Aorta (tissue), 5 donors: ENCODE measurements at regions not wholly inside any gene's neighbourhood (a gene's known extent, or its start where the extent isn't known, plus 50 kb on each side); places are given as distances from the start of the nearest gene placed in this dataset.

ENCODE experiments used
- ATAC-seq: fragments of 200-7000 bp; cut with Tn5 transposase; one replicate; pipeline ENCODE4 v1.9.1; 2022; ENCODE audit warnings: moderate library complexity; ENCODE audit not compliant: low FRiP score
- DNase-seq, 2 donors: peaks; one replicate each; pipeline ENCODE4 v3.0.0-alpha.2; 2020
- H3K27ac ChIP-seq, 2 donors: one replicate each; pipeline ENCODE4 v1.5.1; 2013; ENCODE audit warnings: low read length in 2 of 2, mild to moderate bottlenecking in 2 of 2, moderate library complexity in 2 of 2, control low read depth in 1 of 2, inconsistent platforms in 1 of 2, low read depth in 1 of 2
- H3K27me3 ChIP-seq, 2 donors: one replicate each; pipeline ENCODE4 v1.6.1; 2013; ENCODE audit warnings: control low read depth in 1 of 2, low read length in 1 of 2, mild to moderate bottlenecking in 1 of 2, moderate library complexity in 1 of 2; ENCODE audit not compliant: insufficient read depth in 2 of 2, control insufficient read depth in 1 of 2
- H3K36me3 ChIP-seq, 2 donors: one replicate each; pipeline ENCODE4 v1.6.1; 2013; ENCODE audit warnings: control low read depth in 1 of 2, low read length in 1 of 2, mild to moderate bottlenecking in 1 of 2; ENCODE audit not compliant: insufficient read depth in 2 of 2, control insufficient read depth in 1 of 2
- H3K4me1 ChIP-seq, 2 donors: one replicate each; pipeline ENCODE4 v1.6.1; 2013; ENCODE audit warnings: low read length in 2 of 2, control low read depth in 1 of 2, mild to moderate bottlenecking in 1 of 2, moderate library complexity in 1 of 2; ENCODE audit not compliant: insufficient read depth in 2 of 2, control insufficient read depth in 1 of 2
- H3K4me3 ChIP-seq, 2 donors: one replicate each; pipeline ENCODE4 v1.5.1; 2013; ENCODE audit warnings: low read length in 2 of 2, control low read depth in 1 of 2, mild to moderate bottlenecking in 1 of 2
- H3K9me3 ChIP-seq: one replicate; pipeline ENCODE4 v1.6.1; 2013; ENCODE audit warnings: mild to moderate bottlenecking, low read length; ENCODE audit not compliant: control insufficient read depth
- WGBS, 2 donors: extraction: QIAGEN DNeasy Blood & Tissue Kit; methylation state at CpG; one replicate each; pipeline ENCODE4 v1.1.7; 2013; 5-methylcytosine and 5-hydroxymethylcytosine counted together
- intact Hi-C, 2 donors: fragments of 100-400 bp; cut with DNase I; formaldehyde crosslinking; loops; one replicate each; pipeline versions ENCODE4 v1.14.2 to v1.15.0; 2022
- donor health status: healthy with polysubstance abuse.
- donor health status: Bipolar disorder and iron deficiency.
- donor health status: DM: no; HTN: no; CAD: no.
- donor health status: DM: no; HTN: no; CAD: no.
- donor health status: DM: yes; HTN: yes; CAD: no.

- no peaks in the 10 kb centered on the region for H3K4me1 ChIP-seq
- H3K4me3 ChIP-seq: no peak overlapping the region
- no peaks in the 10 kb centered on the region for H3K27me3 ChIP-seq
- no peak for ATAC-seq
- 89 to 91% methylated on average over 1 of the region's 1 CpG for WGBS, 2 donors
- DNase-seq: no peak
- H3K27ac ChIP-seq: no peak overlapping the region
- intact Hi-C loops: no loop called here
- H3K36me3 ChIP-seq: no peaks in the 10 kb centered on the region
- no peaks in the 10 kb centered on the region for H3K9me3 ChIP-seq
Observed at GRCh38 chr4:163939597-163939996, 445.1 kb downstream of the TMA16 start.

GRCh38 chr4:163941221-163941905 lies 446.9 kb downstream of the TMA16 start:
- Histone ChIP-seq H3K27me3 (no peaks in the 10 kb centered on the region), H3K9me3 (no peaks in the 10 kb centered on the region), H3K4me3 (no peak overlapping the region), H3K27ac (no peak overlapping the region), H3K4me1 (no peaks in the 10 kb centered on the region), H3K36me3 (no peaks in the 10 kb centered on the region)
- WGBS, 2 donors: 56 to 57% methylated on average over 7 of the region's 7 CpGs
- intact Hi-C loops: no loop called here
- no peak for ATAC-seq
- DNase-seq: no peak

GRCh38 chr4:163948920-163949455 lies 454.5 kb downstream of the TMA16 start:
- ATAC-seq: no peak
- WGBS, 2 donors: 88 to 89% methylated on average over 9 of the region's 9 CpGs

GRCh38 chr4:163949976-163950601 lies 455.6 kb downstream of the TMA16 start:
- intact Hi-C loops: no loop called here
- no peak overlapping the region for H3K27ac ChIP-seq
- no peaks in the 10 kb centered on the region for H3K9me3 ChIP-seq
- no peaks in the 10 kb centered on the region for H3K27me3 ChIP-seq
- no peaks in the 10 kb centered on the region for H3K36me3 ChIP-seq
- H3K4me3 ChIP-seq: no peak overlapping the region
- DNase-seq (peak; percentile 27 to 68), ATAC-seq (peak; percentile 46)
- no peaks in the 10 kb centered on the region for H3K4me1 ChIP-seq
- WGBS, 2 donors: 90 to 93% methylated on average over 11 of the region's 11 CpGs

More at GRCh38 chr4:163948920-163949455, 454.5 kb downstream of the TMA16 start:
- H3K27me3 ChIP-seq: no peaks in the 10 kb centered on the region
- H3K27ac ChIP-seq: no peak overlapping the region
- H3K4me3 ChIP-seq: no peak overlapping the region
- H3K36me3 ChIP-seq: no peaks in the 10 kb centered on the region
- H3K9me3 ChIP-seq: no peaks in the 10 kb centered on the region
- H3K4me1 ChIP-seq: no peaks in the 10 kb centered on the region
- DNase-seq: no peak
- intact Hi-C loops: no loop called here

- DNase-seq (no peak), ATAC-seq (no peak)
- no peaks in the 10 kb centered on the region for H3K27me3 ChIP-seq
- H3K27ac ChIP-seq: no peak overlapping the region
- 59 to 63% methylated on average over 4 of the region's 4 CpGs for WGBS, 2 donors
- no peaks in the 10 kb centered on the region for H3K9me3 ChIP-seq
- H3K36me3 ChIP-seq: no peaks in the 10 kb centered on the region
- intact Hi-C loops: no loop called here
- H3K4me3 ChIP-seq: no peak overlapping the region
- H3K4me1 ChIP-seq: no peaks in the 10 kb centered on the region
Observed at GRCh38 chr4:163955288-163955687, 460.8 kb downstream of the TMA16 start.

GRCh38 chr4:163958751-163959150 lies 464.3 kb downstream of the TMA16 start:
- 53 to 56% methylated on average over 2 of the region's 2 CpGs for WGBS, 2 donors
- intact Hi-C loops: no loop called here
- Histone ChIP-seq H3K36me3 (no peaks in the 10 kb centered on the region), H3K27me3 (no peaks in the 10 kb centered on the region), H3K9me3 (no peaks in the 10 kb centered on the region), H3K4me3 (no peak overlapping the region), H3K27ac (no peak overlapping the region), H3K4me1 (no peaks in the 10 kb centered on the region)
- ATAC-seq: no peak
- no peak for DNase-seq

- Histone ChIP-seq H3K36me3 (no peaks in the 10 kb centered on the region), H3K4me1 (no peaks in the 10 kb centered on the region), H3K27ac (no peak overlapping the region), H3K9me3 (no peaks in the 10 kb centered on the region), H3K4me3 (no peak overlapping the region), H3K27me3 (no peaks in the 10 kb centered on the region)
- ATAC-seq (no peak), DNase-seq (no peak)
- WGBS, 2 donors: 81 to 87% methylated on average over 6 of the region's 6 CpGs
- intact Hi-C loops: no loop called here
Observed at GRCh38 chr4:163959932-163960331, 465.4 kb downstream of the TMA16 start.

GRCh38 chr4:163966612-163967011 lies 472.1 kb downstream of the TMA16 start:
- 12 to 13% methylated on average over 3 of the region's 3 CpGs for WGBS, 2 donors
- Histone ChIP-seq H3K27me3 (no peaks in the 10 kb centered on the region), H3K4me3 (no peak overlapping the region), H3K4me1 (no peaks in the 10 kb centered on the region), H3K27ac (no peak overlapping the region), H3K9me3 (no peaks in the 10 kb centered on the region), H3K36me3 (no peaks in the 10 kb centered on the region)
- DNase-seq (no peak), ATAC-seq (no peak)
- intact Hi-C loops: no loop called here

GRCh38 chr4:163967263-163967662 lies 472.8 kb downstream of the TMA16 start:
- intact Hi-C loops: no loop called here
- 54 to 58% methylated on average over 5 of the region's 5 CpGs for WGBS, 2 donors
- no peak overlapping the region for H3K4me3 ChIP-seq
- H3K27ac ChIP-seq: no peak overlapping the region
- no peaks in the 10 kb centered on the region for H3K27me3 ChIP-seq
- ATAC-seq: no peak
- H3K9me3 ChIP-seq: no peaks in the 10 kb centered on the region
- no peak for DNase-seq
- no peaks in the 10 kb centered on the region for H3K4me1 ChIP-seq
- H3K36me3 ChIP-seq: no peaks in the 10 kb centered on the region
